ENCODE measurements at regions not wholly inside any gene's neighbourhood (a gene's known extent, or its start where the extent isn't known, plus 50 kb on each side); places are given as distances from the start of the nearest gene placed in this dataset.
A peak's percentile ranks its signal among the peaks of the same experiment; 100 is the strongest.

DNA sequence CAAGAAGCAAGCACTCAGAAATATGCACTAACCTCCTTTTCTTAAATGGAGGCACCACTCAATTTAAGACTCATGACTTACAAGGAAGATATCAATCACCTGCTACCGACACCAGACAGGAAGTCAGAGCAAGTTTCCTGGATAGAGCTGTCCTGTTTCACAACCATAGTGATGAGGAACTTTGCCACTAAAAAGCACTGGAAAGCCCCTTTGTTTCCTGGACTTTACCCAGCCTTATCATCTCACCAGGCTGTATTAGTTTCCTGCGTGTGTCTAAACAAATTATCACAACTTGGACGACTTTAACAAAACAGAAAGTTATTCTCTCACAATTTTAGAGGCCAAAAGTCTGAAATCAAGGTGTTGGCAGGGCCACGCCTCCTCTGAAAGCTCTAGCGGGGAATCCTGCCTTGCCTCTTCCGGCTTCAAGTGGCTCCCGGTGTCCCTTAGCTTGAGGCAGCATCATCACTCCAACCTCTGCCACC lies 253.8 kb upstream of the STXBP5 start (continued):
- TF ChIP-seq GATAD2A (CRISPR knock-in tag; IDR thresholded peaks at IDR 0.05) = peak; percentile 92
- TF ChIP-seq PHF20 (CRISPR knock-in tag; IDR thresholded peaks at IDR 0.05) = peak; percentile 48
- peak; percentile 58; the same call in 1 of the 2 replicates for TF ChIP-seq IRF2 (CRISPR knock-in tag; IDR thresholded peaks at IDR 0.05)
- peak; percentile 55; the same call in 1 of the 2 replicates for TF ChIP-seq ZNF644 (CRISPR knock-in tag; IDR thresholded peaks at IDR 0.05; ENCODE audit: low read depth)
- TF ChIP-seq, protein P1, sequence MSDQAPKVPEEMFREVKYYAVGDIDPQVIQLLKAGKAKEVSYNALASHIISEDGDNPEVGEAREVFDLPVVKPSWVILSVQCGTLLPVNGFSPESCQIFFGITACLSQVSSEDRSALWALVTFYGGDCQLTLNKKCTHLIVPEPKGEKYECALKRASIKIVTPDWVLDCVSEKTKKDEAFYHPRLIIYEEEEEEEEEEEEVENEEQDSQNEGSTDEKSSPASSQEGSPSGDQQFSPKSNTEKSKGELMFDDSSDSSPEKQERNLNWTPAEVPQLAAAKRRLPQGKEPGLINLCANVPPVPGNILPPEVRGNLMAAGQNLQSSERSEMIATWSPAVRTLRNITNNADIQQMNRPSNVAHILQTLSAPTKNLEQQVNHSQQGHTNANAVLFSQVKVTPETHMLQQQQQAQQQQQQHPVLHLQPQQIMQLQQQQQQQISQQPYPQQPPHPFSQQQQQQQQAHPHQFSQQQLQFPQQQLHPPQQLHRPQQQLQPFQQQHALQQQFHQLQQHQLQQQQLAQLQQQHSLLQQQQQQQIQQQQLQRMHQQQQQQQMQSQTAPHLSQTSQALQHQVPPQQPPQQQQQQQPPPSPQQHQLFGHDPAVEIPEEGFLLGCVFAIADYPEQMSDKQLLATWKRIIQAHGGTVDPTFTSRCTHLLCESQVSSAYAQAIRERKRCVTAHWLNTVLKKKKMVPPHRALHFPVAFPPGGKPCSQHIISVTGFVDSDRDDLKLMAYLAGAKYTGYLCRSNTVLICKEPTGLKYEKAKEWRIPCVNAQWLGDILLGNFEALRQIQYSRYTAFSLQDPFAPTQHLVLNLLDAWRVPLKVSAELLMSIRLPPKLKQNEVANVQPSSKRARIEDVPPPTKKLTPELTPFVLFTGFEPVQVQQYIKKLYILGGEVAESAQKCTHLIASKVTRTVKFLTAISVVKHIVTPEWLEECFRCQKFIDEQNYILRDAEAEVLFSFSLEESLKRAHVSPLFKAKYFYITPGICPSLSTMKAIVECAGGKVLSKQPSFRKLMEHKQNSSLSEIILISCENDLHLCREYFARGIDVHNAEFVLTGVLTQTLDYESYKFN (CRISPR knock-in tag; conservative IDR thresholded peaks at IDR 0.05) = peak; percentile 85
- TF ChIP-seq PCBP2 (optimal IDR thresholded peaks at IDR 0.05; ENCODE audit: low read depth, low read length, poor library complexity, severe bottlenecking) = no peak
- TF ChIP-seq ZNF331 (CRISPR knock-in tag; IDR thresholded peaks at IDR 0.05) = peak; percentile 59; the same call in 1 of the 2 replicates
- TF ChIP-seq, protein P2, sequence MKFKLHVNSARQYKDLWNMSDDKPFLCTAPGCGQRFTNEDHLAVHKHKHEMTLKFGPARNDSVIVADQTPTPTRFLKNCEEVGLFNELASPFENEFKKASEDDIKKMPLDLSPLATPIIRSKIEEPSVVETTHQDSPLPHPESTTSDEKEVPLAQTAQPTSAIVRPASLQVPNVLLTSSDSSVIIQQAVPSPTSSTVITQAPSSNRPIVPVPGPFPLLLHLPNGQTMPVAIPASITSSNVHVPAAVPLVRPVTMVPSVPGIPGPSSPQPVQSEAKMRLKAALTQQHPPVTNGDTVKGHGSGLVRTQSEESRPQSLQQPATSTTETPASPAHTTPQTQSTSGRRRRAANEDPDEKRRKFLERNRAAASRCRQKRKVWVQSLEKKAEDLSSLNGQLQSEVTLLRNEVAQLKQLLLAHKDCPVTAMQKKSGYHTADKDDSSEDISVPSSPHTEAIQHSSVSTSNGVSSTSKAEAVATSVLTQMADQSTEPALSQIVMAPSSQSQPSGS (CRISPR knock-in tag; IDR thresholded peaks at IDR 0.05) = peak; percentile 54; the same call in 1 of the 2 replicates
- TF ChIP-seq ZNF230 (CRISPR knock-in tag; IDR thresholded peaks at IDR 0.05) = no peak
- no peak for TF ChIP-seq BRD4 (CRISPR knock-in tag; IDR thresholded peaks at IDR 0.05)
- TF ChIP-seq, protein P3, sequence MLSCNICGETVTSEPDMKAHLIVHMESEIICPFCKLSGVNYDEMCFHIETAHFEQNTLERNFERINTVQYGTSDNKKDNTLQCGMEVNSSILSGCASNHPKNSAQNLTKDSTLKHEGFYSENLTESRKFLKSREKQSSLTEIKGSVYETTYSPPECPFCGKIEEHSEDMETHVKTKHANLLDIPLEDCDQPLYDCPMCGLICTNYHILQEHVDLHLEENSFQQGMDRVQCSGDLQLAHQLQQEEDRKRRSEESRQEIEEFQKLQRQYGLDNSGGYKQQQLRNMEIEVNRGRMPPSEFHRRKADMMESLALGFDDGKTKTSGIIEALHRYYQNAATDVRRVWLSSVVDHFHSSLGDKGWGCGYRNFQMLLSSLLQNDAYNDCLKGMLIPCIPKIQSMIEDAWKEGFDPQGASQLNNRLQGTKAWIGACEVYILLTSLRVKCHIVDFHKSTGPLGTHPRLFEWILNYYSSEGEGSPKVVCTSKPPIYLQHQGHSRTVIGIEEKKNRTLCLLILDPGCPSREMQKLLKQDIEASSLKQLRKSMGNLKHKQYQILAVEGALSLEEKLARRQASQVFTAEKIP (CRISPR knock-in tag; IDR thresholded peaks at IDR 0.05; ENCODE audit: borderline replicate concordance) = no peak
- TF ChIP-seq TMF1 (CRISPR knock-in tag; IDR thresholded peaks at IDR 0.05; ENCODE audit: low read depth) = no peak
- TF ChIP-seq, protein P4, sequence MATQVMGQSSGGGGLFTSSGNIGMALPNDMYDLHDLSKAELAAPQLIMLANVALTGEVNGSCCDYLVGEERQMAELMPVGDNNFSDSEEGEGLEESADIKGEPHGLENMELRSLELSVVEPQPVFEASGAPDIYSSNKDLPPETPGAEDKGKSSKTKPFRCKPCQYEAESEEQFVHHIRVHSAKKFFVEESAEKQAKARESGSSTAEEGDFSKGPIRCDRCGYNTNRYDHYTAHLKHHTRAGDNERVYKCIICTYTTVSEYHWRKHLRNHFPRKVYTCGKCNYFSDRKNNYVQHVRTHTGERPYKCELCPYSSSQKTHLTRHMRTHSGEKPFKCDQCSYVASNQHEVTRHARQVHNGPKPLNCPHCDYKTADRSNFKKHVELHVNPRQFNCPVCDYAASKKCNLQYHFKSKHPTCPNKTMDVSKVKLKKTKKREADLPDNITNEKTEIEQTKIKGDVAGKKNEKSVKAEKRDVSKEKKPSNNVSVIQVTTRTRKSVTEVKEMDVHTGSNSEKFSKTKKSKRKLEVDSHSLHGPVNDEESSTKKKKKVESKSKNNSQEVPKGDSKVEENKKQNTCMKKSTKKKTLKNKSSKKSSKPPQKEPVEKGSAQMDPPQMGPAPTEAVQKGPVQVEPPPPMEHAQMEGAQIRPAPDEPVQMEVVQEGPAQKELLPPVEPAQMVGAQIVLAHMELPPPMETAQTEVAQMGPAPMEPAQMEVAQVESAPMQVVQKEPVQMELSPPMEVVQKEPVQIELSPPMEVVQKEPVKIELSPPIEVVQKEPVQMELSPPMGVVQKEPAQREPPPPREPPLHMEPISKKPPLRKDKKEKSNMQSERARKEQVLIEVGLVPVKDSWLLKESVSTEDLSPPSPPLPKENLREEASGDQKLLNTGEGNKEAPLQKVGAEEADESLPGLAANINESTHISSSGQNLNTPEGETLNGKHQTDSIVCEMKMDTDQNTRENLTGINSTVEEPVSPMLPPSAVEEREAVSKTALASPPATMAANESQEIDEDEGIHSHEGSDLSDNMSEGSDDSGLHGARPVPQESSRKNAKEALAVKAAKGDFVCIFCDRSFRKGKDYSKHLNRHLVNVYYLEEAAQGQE (IDR thresholded peaks at IDR 0.05; ENCODE audit: borderline replicate concordance in 1 of 2, low read depth in 1 of 2, low read length in 2 of 2) = peak in 1 of 2 experiments; percentile 77; a peak in 1 of 4 replicates
- TF ChIP-seq ZSCAN9 (CRISPR knock-in tag; IDR thresholded peaks at IDR 0.05; ENCODE audit: borderline replicate concordance) = peak; percentile 68; the same call in 1 of the 2 replicates
- peak; percentile 41; the same call in 1 of the 2 replicates for TF ChIP-seq ZMYM4 (CRISPR knock-in tag; IDR thresholded peaks at IDR 0.05)
- no peak for TF ChIP-seq PITX1 (CRISPR knock-in tag; IDR thresholded peaks at IDR 0.05)
- TF ChIP-seq ETV6 (CRISPR knock-in tag; conservative IDR thresholded peaks at IDR 0.05) = peak; percentile 78; the same call in 1 of the 2 replicates
- peak; percentile 86 for TF ChIP-seq RXRB (CRISPR knock-in tag; IDR thresholded peaks at IDR 0.05; ENCODE audit: borderline replicate concordance)
- peak; percentile 94 for TF ChIP-seq ETV5 (CRISPR knock-in tag; IDR thresholded peaks at IDR 0.05; ENCODE audit: borderline replicate concordance)
- TF ChIP-seq PHF21A (CRISPR knock-in tag; IDR thresholded peaks at IDR 0.05) = peak; percentile 71
- no peak for TF ChIP-seq SNRNP70 (IDR thresholded peaks at IDR 0.05; ENCODE audit: low read depth, low read length)
